Astrocyte of the spinal cord (primary cell): ENCODE measurements at regions not wholly inside any gene's neighbourhood (a gene's known extent, or its start where the extent isn't known, plus 50 kb on each side); places are given as distances from the start of the nearest gene placed in this dataset.

ENCODE experiments used
- DNase-seq: peaks from one replicate; pipeline ENCODE4 v3.0.0; 2011; ENCODE audit warnings: low read depth, low spot score
- H3K4me3 ChIP-seq: 2 replicates; pipeline ENCODE4 v1.5.1; 2011; ENCODE audit warnings: low read depth, mild to moderate bottlenecking, low read length, moderate library complexity
- in situ Hi-C: cut with HindIII; loops from 2 replicates; pipeline ENCODE4 v1.10.0; 2017; ENCODE audit warnings: low sequenced_read_pairs
- TF ChIP-seq, protein P1 (sequence below): IDR thresholded peaks from 2 replicates; pipeline ENCODE4 v1.5.1; 2012; ENCODE audit warnings: low read depth, mild to moderate bottlenecking, low read length, inconsistent platforms

DNA sequence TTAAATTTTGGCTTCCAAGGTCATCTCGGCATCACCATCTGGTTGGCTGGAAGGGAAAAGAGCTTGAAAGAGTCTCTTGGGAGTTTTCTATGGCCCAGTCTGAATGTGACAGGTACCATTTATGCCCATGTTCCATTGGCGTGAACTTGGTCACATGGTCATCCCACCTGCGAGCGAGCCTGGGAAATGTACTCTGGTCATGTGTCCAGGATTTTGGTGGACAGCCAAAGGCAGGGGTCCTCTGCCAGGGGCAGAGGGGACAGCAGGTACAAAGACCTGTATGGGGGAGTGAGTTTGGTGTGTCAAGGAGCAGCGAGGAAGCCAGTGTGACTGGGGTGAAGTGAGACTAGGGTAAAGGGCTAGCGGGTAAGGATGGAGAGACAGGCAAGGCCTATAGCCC is 112.6 kb downstream of the CDC5L start:
- H3K4me3 ChIP-seq = no peak overlapping the region
- no peak for DNase-seq
- TF ChIP-seq, protein P1, sequence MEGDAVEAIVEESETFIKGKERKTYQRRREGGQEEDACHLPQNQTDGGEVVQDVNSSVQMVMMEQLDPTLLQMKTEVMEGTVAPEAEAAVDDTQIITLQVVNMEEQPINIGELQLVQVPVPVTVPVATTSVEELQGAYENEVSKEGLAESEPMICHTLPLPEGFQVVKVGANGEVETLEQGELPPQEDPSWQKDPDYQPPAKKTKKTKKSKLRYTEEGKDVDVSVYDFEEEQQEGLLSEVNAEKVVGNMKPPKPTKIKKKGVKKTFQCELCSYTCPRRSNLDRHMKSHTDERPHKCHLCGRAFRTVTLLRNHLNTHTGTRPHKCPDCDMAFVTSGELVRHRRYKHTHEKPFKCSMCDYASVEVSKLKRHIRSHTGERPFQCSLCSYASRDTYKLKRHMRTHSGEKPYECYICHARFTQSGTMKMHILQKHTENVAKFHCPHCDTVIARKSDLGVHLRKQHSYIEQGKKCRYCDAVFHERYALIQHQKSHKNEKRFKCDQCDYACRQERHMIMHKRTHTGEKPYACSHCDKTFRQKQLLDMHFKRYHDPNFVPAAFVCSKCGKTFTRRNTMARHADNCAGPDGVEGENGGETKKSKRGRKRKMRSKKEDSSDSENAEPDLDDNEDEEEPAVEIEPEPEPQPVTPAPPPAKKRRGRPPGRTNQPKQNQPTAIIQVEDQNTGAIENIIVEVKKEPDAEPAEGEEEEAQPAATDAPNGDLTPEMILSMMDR = no peak
- in situ Hi-C loops = no loop called here

DNA sequence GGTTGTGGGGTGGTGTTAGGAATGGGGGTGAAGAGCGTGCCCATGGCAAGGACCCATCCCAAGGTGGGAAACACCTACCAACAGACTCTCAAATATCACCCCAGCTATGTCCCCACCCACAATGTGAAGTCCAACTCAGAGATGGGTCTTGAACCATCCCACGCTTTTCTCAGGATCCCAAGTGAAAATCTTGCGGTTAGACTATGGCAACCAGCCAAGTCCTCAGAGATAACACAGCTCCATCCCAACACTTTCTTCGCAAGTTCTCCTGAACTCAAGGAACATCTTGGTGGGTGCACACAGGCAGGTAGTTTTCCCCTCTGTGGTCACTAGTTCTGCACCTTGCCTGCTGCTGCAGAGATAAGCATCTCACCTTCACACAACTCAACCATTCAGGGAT is 116.0 kb downstream of the CDC5L start:
- H3K4me3 ChIP-seq = no peak overlapping the region
- TF ChIP-seq, protein P1 = no peak
- DNase-seq = no peak
- in situ Hi-C loops = no loop called here

DNA sequence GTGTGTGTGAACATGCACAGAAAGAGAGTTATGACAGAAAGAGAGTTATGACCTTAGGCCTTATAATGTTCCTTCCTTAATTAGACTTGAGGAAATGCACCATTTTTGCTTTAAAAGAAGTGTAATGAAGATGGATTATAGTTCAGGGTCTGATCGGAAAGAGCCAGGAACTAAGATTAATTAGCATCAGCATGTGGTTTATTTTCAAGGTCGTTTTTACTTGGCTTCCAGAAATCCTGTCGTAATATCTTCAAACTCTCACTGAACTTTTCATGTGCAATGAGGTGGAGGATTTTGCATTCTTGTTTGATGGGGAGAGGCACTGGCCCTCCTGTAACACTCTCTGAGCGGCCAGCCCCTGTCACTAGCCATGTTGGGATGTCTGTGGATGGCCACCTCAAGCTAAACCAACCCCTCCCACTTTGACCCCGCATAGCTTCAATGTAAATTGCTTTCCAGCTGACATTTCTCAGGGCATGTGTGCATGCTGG is 116.8 kb downstream of the CDC5L start:
- H3K4me3 ChIP-seq = no peak overlapping the region
- peak; percentile 59 for DNase-seq
- in situ Hi-C loops = no loop called here

DNA sequence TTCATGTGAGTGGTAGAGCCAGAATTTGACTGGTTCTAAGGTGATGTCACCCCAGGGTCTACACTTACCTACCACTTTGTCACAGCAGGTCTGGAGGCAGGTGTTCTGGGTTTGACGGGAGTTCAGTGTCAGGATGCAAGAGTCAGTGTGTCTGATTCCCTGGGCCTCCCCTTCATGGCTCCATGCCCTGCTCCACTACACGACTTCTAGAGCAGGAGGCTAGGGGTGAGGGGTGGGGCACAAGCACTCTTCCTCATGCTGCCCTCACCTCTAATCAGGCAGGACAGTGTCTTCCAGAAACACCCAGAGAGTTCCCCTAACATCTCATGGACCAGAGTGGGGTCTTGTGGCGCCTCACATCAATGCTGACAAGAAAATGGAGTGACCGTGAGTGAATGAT is 118.2 kb downstream of the CDC5L start:
- no peak overlapping the region for H3K4me3 ChIP-seq
- in situ Hi-C loops = no loop called here
- TF ChIP-seq, protein P1 = no peak
- DNase-seq = no peak

More for the DNA sequence above, 116.8 kb downstream of the CDC5L start:
- TF ChIP-seq, protein P1 = no peak

DNA sequence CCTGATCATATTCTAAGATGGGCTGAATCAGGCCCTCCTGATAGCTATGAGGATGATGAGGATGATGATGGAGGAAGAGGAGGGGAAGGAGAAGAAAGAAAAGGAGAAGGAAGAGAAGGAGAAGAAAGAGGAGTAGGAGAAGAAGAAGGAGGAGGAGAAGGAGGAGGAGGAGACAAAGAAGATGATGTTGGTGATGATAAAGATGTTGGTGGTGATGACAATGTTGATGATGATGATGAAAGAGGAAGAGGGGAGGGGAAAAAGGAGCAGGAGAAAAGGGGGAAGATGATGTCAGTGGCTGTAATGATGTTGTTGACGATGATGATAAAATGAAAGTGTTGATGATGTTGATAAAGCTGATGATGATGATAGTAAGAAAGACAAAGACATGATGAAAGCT is 119.5 kb downstream of the CDC5L start:
- in situ Hi-C loops = no loop called here
- TF ChIP-seq, protein P1 = no peak

DNA sequence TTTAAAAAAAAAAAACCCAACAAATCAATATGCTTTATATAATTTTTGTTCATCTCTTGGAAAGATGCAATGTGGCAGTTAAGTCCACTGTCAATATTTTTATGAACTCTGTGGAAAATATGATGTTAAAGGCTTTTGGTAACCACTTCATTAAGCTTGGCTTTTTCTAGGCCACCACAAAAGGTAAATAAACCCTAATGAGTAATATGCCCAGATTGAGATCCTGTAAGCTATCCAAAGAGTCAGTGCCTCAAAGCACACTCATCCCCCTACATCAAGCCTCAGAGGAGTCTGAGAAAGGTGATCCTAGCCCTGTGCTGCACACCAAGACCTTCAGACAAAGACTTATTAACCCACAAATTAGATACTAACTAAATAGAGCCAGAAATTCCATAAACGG is 121.1 kb downstream of the CDC5L start:
- DNase-seq = peak; percentile 92
- H3K4me3 ChIP-seq = no peak overlapping the region
- in situ Hi-C loops = no loop called here
- TF ChIP-seq, protein P1 = no peak

More for the DNA sequence above, 119.5 kb downstream of the CDC5L start:
- no peak overlapping the region for H3K4me3 ChIP-seq
- DNase-seq = no peak

DNA sequence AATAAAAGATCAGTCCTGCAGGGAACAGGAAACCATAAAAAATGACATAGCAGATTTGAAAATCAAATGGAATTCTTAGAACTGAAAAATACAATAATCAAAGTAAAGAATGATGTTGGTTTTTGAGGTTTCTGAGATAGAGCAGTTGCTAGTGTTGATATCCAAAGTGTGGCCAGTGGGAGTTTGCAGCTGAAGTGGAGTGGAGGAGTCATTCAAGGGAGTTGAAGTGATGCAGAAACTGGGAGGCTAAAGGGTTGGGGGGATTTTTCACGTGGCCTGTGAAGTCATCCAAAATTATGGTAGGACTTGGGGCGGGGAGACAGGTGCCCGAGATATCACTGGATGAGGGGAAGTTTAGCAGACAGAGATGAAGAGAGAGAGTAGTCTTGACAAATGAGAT is 123.6 kb downstream of the CDC5L start:
- TF ChIP-seq, protein P1 = no peak
- in situ Hi-C loops = no loop called here
- H3K4me3 ChIP-seq = no peak overlapping the region
- no peak for DNase-seq
